ENCODE measurements at regions not wholly inside any gene's neighbourhood (a gene's known extent, or its start where the extent isn't known, plus 50 kb on each side); places are given as distances from the start of the nearest gene placed in this dataset.

- no peaks in the 10 kb centered on the region for H3K9me3 ChIP-seq
- intact Hi-C loops (cut with DNase I; ENCODE audit: low total_unique reads) = no loop called here
- H3K27me3 ChIP-seq = peaks cover 0 to 63% (median 25%) of the 10 kb centered on the region in 3 donors
- WGBS, 5 donors = 86 to 94% (median 91%) methylated on average over 29 to 36 of the region's 36 CpGs
- H3K36me3 ChIP-seq = no peaks in the 10 kb centered on the region
- DNase-seq = no peak
- H3K27ac ChIP-seq = no peak overlapping the region
- no peak for TF ChIP-seq EP300 (IDR thresholded peaks at IDR 0.05)
- no peak for TF ChIP-seq POLR2A (IDR thresholded peaks at IDR 0.05)
- TF ChIP-seq CTCF (IDR thresholded peaks at IDR 0.05) = no peak
- TF ChIP-seq POLR2AphosphoS5 (IDR thresholded peaks at IDR 0.05) = no peak
- no peak overlapping the region for H3K4me3 ChIP-seq
- no peaks in the 10 kb centered on the region for H3K4me1 ChIP-seq
These were observed 147.2 kb downstream of the RBFOX3 start for GRCh38 chr17:79463421-79464317.

GRCh38 chr17:79461041-79461440 lies 149.8 kb downstream of the RBFOX3 start:
- DNase-seq = no peak
- H3K4me1 ChIP-seq = no peaks in the 10 kb centered on the region
- intact Hi-C loops (cut with DNase I; ENCODE audit: low total_unique reads) = no loop called here
- no peak overlapping the region for H3K4me3 ChIP-seq
- TF ChIP-seq CTCF (IDR thresholded peaks at IDR 0.05) = no peak
- no peak for TF ChIP-seq POLR2AphosphoS5 (IDR thresholded peaks at IDR 0.05)
- no peak for TF ChIP-seq EP300 (IDR thresholded peaks at IDR 0.05)
- no peak for TF ChIP-seq POLR2A (IDR thresholded peaks at IDR 0.05)
- no peaks in the 10 kb centered on the region for H3K9me3 ChIP-seq
- 64 to 73% (median 68%) methylated on average over 2 of the region's 2 CpGs for WGBS, 5 donors
- H3K27me3 ChIP-seq = peaks cover 0 to 50% (median 18%) of the 10 kb centered on the region in 3 donors
- no peaks in the 10 kb centered on the region for H3K36me3 ChIP-seq
- H3K27ac ChIP-seq = no peak overlapping the region

GRCh38 chr17:79459846-79460245 lies 151.0 kb downstream of the RBFOX3 start:
- WGBS, 5 donors = 74 to 80% (median 77%) methylated on average over 4 of the region's 4 CpGs
- H3K4me1 ChIP-seq = no peaks in the 10 kb centered on the region
- H3K4me3 ChIP-seq = no peak overlapping the region
- TF ChIP-seq POLR2A (IDR thresholded peaks at IDR 0.05) = no peak
- no peak for TF ChIP-seq EP300 (IDR thresholded peaks at IDR 0.05)
- no peak for TF ChIP-seq POLR2AphosphoS5 (IDR thresholded peaks at IDR 0.05)
- no peak for TF ChIP-seq CTCF (IDR thresholded peaks at IDR 0.05)
- H3K9me3 ChIP-seq = no peaks in the 10 kb centered on the region
- H3K27me3 ChIP-seq = peaks cover 0 to 44% (median 9%) of the 10 kb centered on the region in 3 donors
- H3K36me3 ChIP-seq = no peaks in the 10 kb centered on the region
- H3K27ac ChIP-seq = no peak overlapping the region
- DNase-seq = no peak
- intact Hi-C loops (cut with DNase I; ENCODE audit: low total_unique reads) = no loop called here

- Histone ChIP-seq H3K27ac (no peak overlapping the region), H3K4me1 (no peaks in the 10 kb centered on the region), H3K27me3 (peaks cover 0 to 39% (median 3%) of the 10 kb centered on the region in 3 donors), H3K9me3 (no peaks in the 10 kb centered on the region), H3K4me3 (no peak overlapping the region), H3K36me3 (no peaks in the 10 kb centered on the region)
- DNase-seq = no peak
- WGBS, 5 donors = 75 to 82% (median 78%) methylated on average over 9 to 12 of the region's 12 CpGs
- intact Hi-C loops (cut with DNase I; ENCODE audit: low total_unique reads) = no loop called here
- TF ChIP-seq CTCF (IDR thresholded peaks at IDR 0.05) (no peak), POLR2AphosphoS5 (IDR thresholded peaks at IDR 0.05) (no peak), POLR2A (IDR thresholded peaks at IDR 0.05) (no peak), EP300 (IDR thresholded peaks at IDR 0.05) (no peak)
These were observed 151.7 kb downstream of the RBFOX3 start for GRCh38 chr17:79459003-79459655.
